ENCODE measurements at regions not wholly inside any gene's neighbourhood (a gene's known extent, or its start where the extent isn't known, plus 50 kb on each side); places are given as distances from the start of the nearest gene placed in this dataset.

GRCh38 chr18:64765908-64766307, 617.0 kb upstream of the LINC00305 start (continued):
- TF ChIP-seq ZBTB40 (IDR thresholded peaks at IDR 0.05) (no peak), ZBTB40 (CRISPR knock-in tag; IDR thresholded peaks at IDR 0.05) (no peak), CCNT2 (IDR thresholded peaks at IDR 0.05; ENCODE audit: borderline replicate concordance, extremely low read depth, insufficient read length, low read depth, low read length) (no peak), EP400 (IDR thresholded peaks at IDR 0.05) (no peak), TCFL5 (CRISPR knock-in tag; conservative IDR thresholded peaks at IDR 0.05) (no peak), ZNF444 (CRISPR knock-in tag; IDR thresholded peaks at IDR 0.05) (no peak)

All from K562 (cell line).